ENCODE measurements at regions not wholly inside any gene's neighbourhood (a gene's known extent, or its start where the extent isn't known, plus 50 kb on each side); places are given as distances from the start of the nearest gene placed in this dataset.
A peak's percentile ranks its signal among the peaks of the same experiment; 100 is the strongest.

DNA sequence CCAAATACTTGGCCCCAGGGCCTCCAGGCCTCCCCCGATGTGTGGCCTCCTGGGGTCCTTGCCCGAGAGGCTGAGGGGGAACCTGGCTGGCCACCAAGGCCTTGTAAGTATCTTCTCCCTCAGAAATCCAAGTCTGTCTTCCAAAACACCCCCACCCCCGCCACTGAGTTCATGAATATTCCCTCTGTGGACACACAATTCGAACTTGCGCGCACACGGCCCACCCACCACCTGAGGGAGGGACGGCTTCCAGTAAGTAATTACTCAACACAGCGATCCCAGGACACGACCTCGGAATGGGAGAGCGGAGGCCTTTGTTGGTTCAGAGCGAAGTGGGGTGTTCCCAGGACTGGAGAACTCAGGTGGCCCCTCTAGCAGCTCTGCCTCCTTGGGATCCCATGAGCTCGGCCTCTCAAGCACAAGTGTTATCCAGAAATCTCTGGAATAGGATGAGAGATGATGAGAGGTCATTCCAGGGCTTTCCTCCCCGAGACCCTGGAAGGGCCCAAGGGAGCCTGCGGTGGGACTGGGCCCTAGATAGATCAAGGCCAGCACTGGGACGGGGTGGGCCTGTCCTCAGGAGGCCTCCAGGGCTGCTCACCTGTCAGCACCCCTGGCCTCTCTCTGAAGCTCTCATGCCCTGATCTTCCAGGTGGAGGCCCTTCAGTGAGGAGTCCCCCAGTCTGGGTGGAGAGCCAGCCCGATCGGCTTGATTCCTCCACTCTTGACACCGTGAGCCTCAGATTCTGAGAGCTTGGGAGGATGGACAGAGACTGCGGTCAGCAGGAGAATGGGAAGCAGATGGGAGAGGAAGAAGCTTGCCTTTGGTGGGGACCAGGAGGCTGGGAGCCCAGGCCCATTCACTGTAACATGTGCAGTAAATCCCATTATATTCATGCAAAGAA is 219.0 kb upstream of the RTL1 start:
- H3K27me3 Mint-ChIP-seq (ENCODE audit: low read depth): peaks cover 3% of the 10 kb centered on the region
- peak overlapping the region in 2 of 3 experiments; percentile 93 to 97 for H3K27ac Mint-ChIP-seq
- no peaks in the 10 kb centered on the region for H3K36me3 Mint-ChIP-seq (ENCODE audit: low read depth)
- peak overlapping the region in 1 of 3 experiments; percentile 43 for H3K4me3 Mint-ChIP-seq
- H3K9me3 Mint-ChIP-seq: no peaks in the 10 kb centered on the region
- TF ChIP-seq, protein P1, sequence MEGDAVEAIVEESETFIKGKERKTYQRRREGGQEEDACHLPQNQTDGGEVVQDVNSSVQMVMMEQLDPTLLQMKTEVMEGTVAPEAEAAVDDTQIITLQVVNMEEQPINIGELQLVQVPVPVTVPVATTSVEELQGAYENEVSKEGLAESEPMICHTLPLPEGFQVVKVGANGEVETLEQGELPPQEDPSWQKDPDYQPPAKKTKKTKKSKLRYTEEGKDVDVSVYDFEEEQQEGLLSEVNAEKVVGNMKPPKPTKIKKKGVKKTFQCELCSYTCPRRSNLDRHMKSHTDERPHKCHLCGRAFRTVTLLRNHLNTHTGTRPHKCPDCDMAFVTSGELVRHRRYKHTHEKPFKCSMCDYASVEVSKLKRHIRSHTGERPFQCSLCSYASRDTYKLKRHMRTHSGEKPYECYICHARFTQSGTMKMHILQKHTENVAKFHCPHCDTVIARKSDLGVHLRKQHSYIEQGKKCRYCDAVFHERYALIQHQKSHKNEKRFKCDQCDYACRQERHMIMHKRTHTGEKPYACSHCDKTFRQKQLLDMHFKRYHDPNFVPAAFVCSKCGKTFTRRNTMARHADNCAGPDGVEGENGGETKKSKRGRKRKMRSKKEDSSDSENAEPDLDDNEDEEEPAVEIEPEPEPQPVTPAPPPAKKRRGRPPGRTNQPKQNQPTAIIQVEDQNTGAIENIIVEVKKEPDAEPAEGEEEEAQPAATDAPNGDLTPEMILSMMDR (IDR thresholded peaks at IDR 0.05; ENCODE audit: unreplicated experiment in 3 of 3): no peak
- H3K4me1 Mint-ChIP-seq: peaks cover 78% of the 10 kb centered on the region

DNA sequence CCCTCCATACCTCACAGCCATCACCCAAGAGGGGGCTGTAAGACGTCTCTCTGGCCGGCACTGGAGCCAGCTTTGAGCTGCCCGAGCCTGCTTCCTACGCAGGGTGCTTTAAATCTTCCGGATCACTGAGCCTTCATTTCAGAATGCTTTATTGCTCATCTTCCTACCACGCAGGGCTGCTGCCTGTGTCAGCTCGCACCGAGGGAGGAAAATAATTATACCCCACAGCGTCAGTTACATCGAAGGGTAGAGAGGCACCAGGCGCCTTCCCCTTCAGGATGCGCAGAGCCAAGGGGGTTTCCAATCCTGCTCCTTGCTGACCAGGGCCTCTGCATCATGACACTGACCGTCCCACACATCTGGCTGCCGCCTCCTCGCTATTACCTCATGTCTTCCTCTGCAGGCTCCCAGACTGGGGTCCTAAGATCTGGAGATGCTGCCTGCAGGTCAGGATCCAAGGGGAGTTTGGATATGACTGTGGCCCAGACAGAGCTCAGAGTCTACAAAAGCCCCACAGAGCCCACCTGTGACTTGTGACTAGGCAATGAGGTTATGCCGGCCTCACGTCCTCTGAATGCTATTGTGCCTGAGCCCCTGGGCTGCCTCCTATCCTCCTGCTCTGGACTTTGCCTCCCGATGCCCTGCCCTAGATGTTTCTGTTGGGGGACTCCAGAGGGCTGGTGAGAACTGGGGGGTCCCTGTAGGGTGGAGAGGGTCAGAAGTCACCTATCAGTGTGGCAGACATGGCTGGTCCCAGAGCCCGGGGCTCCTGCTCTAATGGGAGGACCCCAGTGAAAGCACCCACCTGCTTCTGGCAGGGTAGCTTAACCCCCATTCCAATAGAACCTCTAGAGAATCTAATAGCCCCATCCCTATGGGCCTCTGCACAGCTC is 220.3 kb upstream of the RTL1 start:
- TF ChIP-seq, protein P1 (IDR thresholded peaks at IDR 0.05; ENCODE audit: unreplicated experiment in 3 of 3): no peak
- Mint-ChIP-seq H3K36me3 (ENCODE audit: low read depth) (no peaks in the 10 kb centered on the region), H3K27me3 (ENCODE audit: low read depth) (peaks cover 9% of the 10 kb centered on the region), H3K27ac (peak overlapping the region; percentile 63 to 97 (median 93)), H3K4me1 (peaks cover 76% of the 10 kb centered on the region), H3K9me3 (no peaks in the 10 kb centered on the region), H3K4me3 (peak overlapping the region in 2 of 3 experiments; percentile 37 to 45)

DNA sequence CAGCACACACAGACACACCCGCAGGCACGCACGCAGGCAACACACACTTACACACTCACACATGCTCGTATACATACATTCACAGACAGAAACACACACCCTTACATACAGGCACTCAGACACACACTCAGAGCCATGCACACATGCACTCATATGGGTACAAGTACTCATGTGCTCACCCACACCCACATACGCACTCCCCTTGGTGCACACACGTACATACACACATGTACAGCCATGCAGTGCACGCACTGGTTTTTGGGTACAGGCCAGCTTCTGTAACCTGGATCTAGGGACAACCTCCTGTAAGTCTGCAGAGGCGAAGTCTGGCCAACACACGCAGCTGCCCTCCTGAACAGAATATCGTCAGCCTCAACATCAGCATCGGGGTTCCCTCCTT is 221.3 kb upstream of the RTL1 start:
- peaks cover 76% of the 10 kb centered on the region for H3K4me1 Mint-ChIP-seq
- TF ChIP-seq, protein P1 (IDR thresholded peaks at IDR 0.05; ENCODE audit: unreplicated experiment in 3 of 3): no peak
- no peaks in the 10 kb centered on the region for H3K36me3 Mint-ChIP-seq (ENCODE audit: low read depth)
- no peaks in the 10 kb centered on the region for H3K9me3 Mint-ChIP-seq
- H3K27me3 Mint-ChIP-seq (ENCODE audit: low read depth): peaks cover 9% of the 10 kb centered on the region
- H3K4me3 Mint-ChIP-seq: no peak overlapping the region
- H3K27ac Mint-ChIP-seq: peak overlapping the region in 2 of 3 experiments; percentile 56 to 93

DNA sequence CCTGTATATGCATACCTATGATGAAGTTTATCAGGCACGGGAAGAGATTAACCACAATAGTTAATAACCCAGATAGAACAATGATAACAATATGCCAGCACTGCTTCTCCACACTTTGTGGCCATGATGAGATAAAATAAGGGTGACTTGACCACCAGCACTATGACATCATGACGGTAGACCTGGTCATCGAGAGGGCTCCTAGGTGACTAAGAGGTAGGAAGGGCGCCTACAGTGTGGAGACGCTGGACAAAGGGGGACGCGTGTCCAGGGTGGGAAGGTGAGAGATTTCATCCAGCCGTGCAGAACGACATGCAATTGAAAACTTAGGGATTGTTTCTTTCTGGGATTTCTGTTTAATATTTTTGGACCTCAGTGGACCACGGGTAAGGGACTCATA is 221.8 kb upstream of the RTL1 start:
- Mint-ChIP-seq H3K27ac (peak overlapping the region in 2 of 3 experiments; percentile 56 to 93), H3K4me3 (no peak overlapping the region), H3K4me1 (peaks cover 76% of the 10 kb centered on the region), H3K9me3 (no peaks in the 10 kb centered on the region), H3K27me3 (ENCODE audit: low read depth) (peaks cover 9% of the 10 kb centered on the region), H3K36me3 (ENCODE audit: low read depth) (no peaks in the 10 kb centered on the region)
- TF ChIP-seq, protein P1 (IDR thresholded peaks at IDR 0.05; ENCODE audit: unreplicated experiment in 3 of 3): no peak

DNA sequence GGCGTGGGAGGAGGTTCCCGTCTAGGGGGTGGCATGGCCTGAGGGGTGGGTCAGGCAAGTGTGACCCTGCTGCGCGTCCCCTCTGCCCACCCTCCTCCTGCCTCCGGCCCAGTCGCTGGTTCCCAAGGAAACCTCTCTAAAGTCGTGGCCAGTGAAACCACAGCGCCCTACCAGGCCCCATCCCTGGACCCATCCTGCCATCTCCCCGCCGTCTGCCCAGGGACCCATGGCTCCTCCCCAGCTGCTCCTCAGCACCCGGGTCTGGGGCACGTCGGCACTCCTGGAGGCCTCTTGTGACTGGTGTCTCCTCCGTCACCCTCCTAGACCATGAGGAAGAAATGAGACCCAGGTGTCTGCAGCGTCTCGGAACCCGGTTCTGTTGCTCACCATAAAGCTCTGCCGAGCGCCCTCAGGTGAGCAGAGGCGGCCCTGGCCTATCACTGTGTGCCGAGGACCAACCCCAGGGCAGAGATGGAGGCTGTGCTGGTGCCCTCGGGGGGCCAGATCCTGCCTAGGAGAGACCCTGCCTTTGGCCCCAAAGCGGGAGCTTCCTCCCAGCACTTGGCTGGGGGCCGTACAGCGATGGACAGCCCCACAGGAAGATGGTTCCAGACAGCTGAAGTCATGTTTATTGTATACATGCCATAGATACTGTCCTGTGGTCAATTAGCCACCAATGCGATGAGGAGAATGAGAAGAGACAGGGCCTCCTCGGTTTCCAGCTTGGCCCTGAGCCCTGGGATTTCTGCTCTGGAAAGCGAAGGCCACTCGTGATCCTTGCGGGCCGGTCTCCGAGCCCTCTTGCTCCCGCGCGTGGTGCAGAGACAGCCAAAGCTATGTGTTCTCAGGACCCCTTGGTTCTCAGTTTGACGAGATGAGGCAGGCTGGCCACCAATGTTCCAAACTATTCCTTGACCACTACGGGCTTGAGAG is 222.5 kb upstream of the RTL1 start:
- Mint-ChIP-seq H3K27ac (no peak overlapping the region), H3K4me1 (peaks cover 75% of the 10 kb centered on the region), H3K27me3 (ENCODE audit: low read depth) (peaks cover 10% of the 10 kb centered on the region), H3K4me3 (no peak overlapping the region), H3K9me3 (no peaks in the 10 kb centered on the region), H3K36me3 (ENCODE audit: low read depth) (no peaks in the 10 kb centered on the region)
- TF ChIP-seq, protein P1 (IDR thresholded peaks at IDR 0.05; ENCODE audit: unreplicated experiment in 3 of 3): no peak

Data from nephron (organoid).